ENCODE measurements at regions not wholly inside any gene's neighbourhood (a gene's known extent, or its start where the extent isn't known, plus 50 kb on each side); places are given as distances from the start of the nearest gene placed in this dataset.

GRCh38 chr10:3006607-3007006, 60.7 kb upstream of the PFKP start:
- Histone ChIP-seq H3K9ac (ENCODE audit: low read length in 3 of 3) (no peak overlapping the region), H3K4me3 (ENCODE audit: low read length in 3 of 3) (no peak overlapping the region), H3K36me3 (ENCODE audit: control insufficient read depth in 2 of 3, insufficient read depth in 3 of 3, low read length in 3 of 3) (no peaks in the 10 kb centered on the region), H3K4me1 (ENCODE audit: control insufficient read depth in 2 of 3, insufficient read depth in 2 of 3, low read depth in 1 of 3, low read length in 3 of 3) (no peaks in the 10 kb centered on the region), H3K27me3 (ENCODE audit: control insufficient read depth, insufficient read depth, low read length) (no peaks in the 10 kb centered on the region), H3K9me3 (ENCODE audit: control insufficient read depth in 2 of 3, insufficient read depth in 1 of 3, low read length in 3 of 3) (no peaks in the 10 kb centered on the region), H3K27ac (ENCODE audit: low read depth in 2 of 2, low read length in 2 of 2) (no peak overlapping the region)
- DNase-seq (no peak), FAIRE-seq (no peak)
- intact Hi-C loops (cut with DNase I), result no loop called here
- no peak for TF ChIP-seq CTCF (IDR thresholded peaks at IDR 0.05; ENCODE audit: borderline replicate concordance, extremely low read depth, insufficient read depth)

- no peak for FAIRE-seq
- no peaks in the 10 kb centered on the region for H3K36me3 ChIP-seq (ENCODE audit: control insufficient read depth in 2 of 3, insufficient read depth in 3 of 3, low read length in 3 of 3)
- no peaks in the 10 kb centered on the region for H3K27me3 ChIP-seq (ENCODE audit: control insufficient read depth, insufficient read depth, low read length)
- intact Hi-C loops (cut with DNase I), result no loop called here
- no peak overlapping the region for H3K4me3 ChIP-seq (ENCODE audit: low read length in 3 of 3)
- no peaks in the 10 kb centered on the region for H3K4me1 ChIP-seq (ENCODE audit: control insufficient read depth in 2 of 3, insufficient read depth in 2 of 3, low read depth in 1 of 3, low read length in 3 of 3)
- no peaks in the 10 kb centered on the region for H3K9me3 ChIP-seq (ENCODE audit: control insufficient read depth in 2 of 3, insufficient read depth in 1 of 3, low read length in 3 of 3)
- no peak for TF ChIP-seq CTCF (IDR thresholded peaks at IDR 0.05; ENCODE audit: borderline replicate concordance, extremely low read depth, insufficient read depth)
- no peak for DNase-seq
- no peak overlapping the region for H3K9ac ChIP-seq (ENCODE audit: low read length in 3 of 3)
- no peak overlapping the region for H3K27ac ChIP-seq (ENCODE audit: low read depth in 2 of 2, low read length in 2 of 2)
Observed at GRCh38 chr10:3006093-3006492, 61.3 kb upstream of the PFKP start.

GRCh38 chr10:3002304-3002703, 65.0 kb upstream of the PFKP start:
- H3K4me1 ChIP-seq (ENCODE audit: control insufficient read depth in 2 of 3, insufficient read depth in 2 of 3, low read depth in 1 of 3, low read length in 3 of 3), result no peaks in the 10 kb centered on the region
- H3K27me3 ChIP-seq (ENCODE audit: control insufficient read depth, insufficient read depth, low read length), result no peaks in the 10 kb centered on the region
- intact Hi-C loops (cut with DNase I), result no loop called here
- no peak for FAIRE-seq
- no peaks in the 10 kb centered on the region for H3K36me3 ChIP-seq (ENCODE audit: control insufficient read depth in 2 of 3, insufficient read depth in 3 of 3, low read length in 3 of 3)
- no peak overlapping the region for H3K9ac ChIP-seq (ENCODE audit: low read length in 3 of 3)
- H3K9me3 ChIP-seq (ENCODE audit: control insufficient read depth in 2 of 3, insufficient read depth in 1 of 3, low read length in 3 of 3), result no peaks in the 10 kb centered on the region
- no peak for TF ChIP-seq CTCF (IDR thresholded peaks at IDR 0.05; ENCODE audit: borderline replicate concordance, extremely low read depth, insufficient read depth)
- no peak for DNase-seq
- no peak overlapping the region for H3K4me3 ChIP-seq (ENCODE audit: low read length in 3 of 3)
- H3K27ac ChIP-seq (ENCODE audit: low read depth in 2 of 2, low read length in 2 of 2), result no peak overlapping the region

GRCh38 chr10:3000048-3000447, 67.3 kb upstream of the PFKP start:
- DNase-seq, result no peak
- intact Hi-C loops (cut with DNase I), result no loop called here
- Histone ChIP-seq H3K27ac (ENCODE audit: low read depth in 2 of 2, low read length in 2 of 2) (no peak overlapping the region), H3K27me3 (ENCODE audit: control insufficient read depth, insufficient read depth, low read length) (no peaks in the 10 kb centered on the region), H3K9me3 (ENCODE audit: control insufficient read depth in 2 of 3, insufficient read depth in 1 of 3, low read length in 3 of 3) (no peaks in the 10 kb centered on the region), H3K4me3 (ENCODE audit: low read length in 3 of 3) (no peak overlapping the region), H3K4me1 (ENCODE audit: control insufficient read depth in 2 of 3, insufficient read depth in 2 of 3, low read depth in 1 of 3, low read length in 3 of 3) (no peaks in the 10 kb centered on the region), H3K36me3 (ENCODE audit: control insufficient read depth in 2 of 3, insufficient read depth in 3 of 3, low read length in 3 of 3) (no peaks in the 10 kb centered on the region), H3K9ac (ENCODE audit: low read length in 3 of 3) (no peak overlapping the region)
- FAIRE-seq, result no peak
- TF ChIP-seq CTCF (IDR thresholded peaks at IDR 0.05; ENCODE audit: borderline replicate concordance, extremely low read depth, insufficient read depth), result no peak

All from kidney (tissue), 13 donors.